GM21367 (cell line): ENCODE measurements at regions not wholly inside any gene's neighbourhood (a gene's known extent, or its start where the extent isn't known, plus 50 kb on each side); places are given as distances from the start of the nearest gene placed in this dataset.
"Not testable (repeated sequence)": the region's sequence is repeated elsewhere in the genome, so short reads cannot be mapped to it uniquely, and the experiment has no call there.

Source experiments
- ATAC-seq: cut with Tn5 transposase; IDR thresholded peaks from one replicate; pipeline ENCODE4 v1.9.1; 2021; ENCODE audit not compliant: unreplicated experiment

- ATAC-seq: no peak
Measured at GRCh38 chr10:9848981-9849380, 1168.7 kb upstream of the CELF2 start.

- no peak for ATAC-seq
Measured at GRCh38 chr10:9850415-9850814, 1167.3 kb upstream of the CELF2 start.

GRCh38 chr10:9851808-9852207 lies 1165.9 kb upstream of the CELF2 start:
- ATAC-seq: no peak

- ATAC-seq: no peak
Measured at GRCh38 chr10:9853405-9854355, 1164.0 kb upstream of the CELF2 start.

- ATAC-seq: not testable (repeated sequence)
Measured at GRCh38 chr10:9855451-9855850, 1162.2 kb upstream of the CELF2 start.

- ATAC-seq: no peak
Measured at GRCh38 chr10:9858816-9859215, 1158.9 kb upstream of the CELF2 start.

GRCh38 chr10:9860045-9860444 lies 1157.6 kb upstream of the CELF2 start:
- ATAC-seq: no peak

- no peak for ATAC-seq
Measured at GRCh38 chr10:9863559-9864121, 1154.0 kb upstream of the CELF2 start.

- ATAC-seq: no peak
Measured at GRCh38 chr10:9868499-9868898, 1149.2 kb upstream of the CELF2 start.

GRCh38 chr10:9869205-9869604 lies 1148.5 kb upstream of the CELF2 start:
- no peak for ATAC-seq

- no peak for ATAC-seq
Measured at GRCh38 chr10:9869606-9870176, 1148.0 kb upstream of the CELF2 start.

GRCh38 chr10:9875353-9875752 lies 1142.3 kb upstream of the CELF2 start:
- no peak for ATAC-seq

GRCh38 chr10:9877978-9878377 lies 1139.7 kb upstream of the CELF2 start:
- ATAC-seq: no peak

- ATAC-seq: no peak
Measured at GRCh38 chr10:9878383-9878782, 1139.3 kb upstream of the CELF2 start.

GRCh38 chr10:9885761-9886160 lies 1131.9 kb upstream of the CELF2 start:
- no peak for ATAC-seq

GRCh38 chr10:9886772-9887171 lies 1130.9 kb upstream of the CELF2 start:
- no peak for ATAC-seq

- ATAC-seq: no peak
Measured at GRCh38 chr10:9895453-9895852, 1122.2 kb upstream of the CELF2 start.

- ATAC-seq: no peak
Measured at GRCh38 chr10:9895981-9896380, 1121.7 kb upstream of the CELF2 start.

- ATAC-seq: no peak
Measured at GRCh38 chr10:9898633-9899395, 1118.9 kb upstream of the CELF2 start.

- ATAC-seq: no peak
Measured at GRCh38 chr10:9900751-9901150, 1116.9 kb upstream of the CELF2 start.

- ATAC-seq: no peak
Measured at GRCh38 chr10:9901971-9902370, 1115.7 kb upstream of the CELF2 start.
